ENCODE measurements at regions not wholly inside any gene's neighbourhood (a gene's known extent, or its start where the extent isn't known, plus 50 kb on each side); places are given as distances from the start of the nearest gene placed in this dataset.

- TF ChIP-seq SUZ12 (IDR thresholded peaks at IDR 0.05) (no peak), NFRKB (IDR thresholded peaks at IDR 0.05) (no peak), HDGF (IDR thresholded peaks at IDR 0.05; ENCODE audit: borderline replicate concordance) (no peak), FOXK2 (IDR thresholded peaks at IDR 0.05) (no peak), ELF4 (IDR thresholded peaks at IDR 0.05) (no peak), LEF1 (IDR thresholded peaks at IDR 0.05; ENCODE audit: borderline replicate concordance) (no peak), PKNOX1 (IDR thresholded peaks at IDR 0.05) (no peak), FOXA1 (IDR thresholded peaks at IDR 0.05) (no peak), FOXM1 (IDR thresholded peaks at IDR 0.05; ENCODE audit: borderline replicate concordance) (no peak), BHLHE40 (IDR thresholded peaks at IDR 0.05; ENCODE audit: borderline replicate concordance) (no peak)
- ChIA-PET CTCF (no interaction called here), POLR2A (no interaction called here)
- DNase-seq (ENCODE audit: extremely low spot score), result no peak
Observed at GRCh38 chr16:73433731-73434307, 385.9 kb upstream of the ZFHX3 start.

GRCh38 chr16:73432850-73433730, 385.2 kb upstream of the ZFHX3 start:
- CTCF ChIA-PET, result no interaction called here
- POLR2A ChIA-PET, result no interaction called here
- TF ChIP-seq FOXM1 (IDR thresholded peaks at IDR 0.05; ENCODE audit: borderline replicate concordance) (no peak), HDGF (IDR thresholded peaks at IDR 0.05; ENCODE audit: borderline replicate concordance) (no peak), CTBP1 (IDR thresholded peaks at IDR 0.05; ENCODE audit: borderline replicate concordance) (no peak), ZNF384 (IDR thresholded peaks at IDR 0.05) (no peak), SUZ12 (IDR thresholded peaks at IDR 0.05) (no peak), ELF4 (IDR thresholded peaks at IDR 0.05) (no peak), FOXK2 (IDR thresholded peaks at IDR 0.05) (no peak), BHLHE40 (IDR thresholded peaks at IDR 0.05; ENCODE audit: borderline replicate concordance) (no peak), FOXA1 (IDR thresholded peaks at IDR 0.05) (no peak), L3MBTL2 (conservative IDR thresholded peaks at IDR 0.05) (no peak), TARDBP (IDR thresholded peaks at IDR 0.05) (no peak), NFRKB (IDR thresholded peaks at IDR 0.05) (no peak), SP1 (IDR thresholded peaks at IDR 0.05) (no peak), ARNT (IDR thresholded peaks at IDR 0.05) (no peak)
- no peak for DNase-seq (ENCODE audit: extremely low spot score)

- CTCF ChIA-PET, result no interaction called here
- TF ChIP-seq FOXM1 (IDR thresholded peaks at IDR 0.05; ENCODE audit: borderline replicate concordance) (no peak), BHLHE40 (IDR thresholded peaks at IDR 0.05; ENCODE audit: borderline replicate concordance) (no peak), TARDBP (IDR thresholded peaks at IDR 0.05) (no peak), ZNF384 (IDR thresholded peaks at IDR 0.05) (no peak), SUZ12 (IDR thresholded peaks at IDR 0.05) (no peak), FOXK2 (IDR thresholded peaks at IDR 0.05) (no peak), SP1 (IDR thresholded peaks at IDR 0.05) (no peak), PKNOX1 (IDR thresholded peaks at IDR 0.05) (no peak), FOXA1 (IDR thresholded peaks at IDR 0.05) (no peak), ARNT (IDR thresholded peaks at IDR 0.05) (no peak), LEF1 (IDR thresholded peaks at IDR 0.05; ENCODE audit: borderline replicate concordance) (no peak), L3MBTL2 (conservative IDR thresholded peaks at IDR 0.05) (no peak), NFRKB (IDR thresholded peaks at IDR 0.05) (no peak), CTBP1 (IDR thresholded peaks at IDR 0.05; ENCODE audit: borderline replicate concordance) (no peak), ELF4 (IDR thresholded peaks at IDR 0.05) (no peak), HDGF (IDR thresholded peaks at IDR 0.05; ENCODE audit: borderline replicate concordance) (no peak)
- no peak for DNase-seq (ENCODE audit: extremely low spot score)
- POLR2A ChIA-PET, result no interaction called here
Observed at GRCh38 chr16:73430138-73430537, 382.2 kb upstream of the ZFHX3 start.

GRCh38 chr16:73428121-73428520, 380.2 kb upstream of the ZFHX3 start:
- no peak for TF ChIP-seq NFRKB (IDR thresholded peaks at IDR 0.05)
- POLR2A ChIA-PET, result no interaction called here
- CTCF ChIA-PET, result no interaction called here
- DNase-seq (ENCODE audit: extremely low spot score), result no peak

- no peak for TF ChIP-seq FOXK2 (IDR thresholded peaks at IDR 0.05)
- no peak for TF ChIP-seq CTBP1 (IDR thresholded peaks at IDR 0.05; ENCODE audit: borderline replicate concordance)
- TF ChIP-seq FOXM1 (IDR thresholded peaks at IDR 0.05; ENCODE audit: borderline replicate concordance), result no peak
- no peak for TF ChIP-seq PKNOX1 (IDR thresholded peaks at IDR 0.05)
- ChIA-PET POLR2A (no interaction called here), CTCF (no interaction called here)
- DNase-seq (ENCODE audit: extremely low spot score), result no peak
Observed at GRCh38 chr16:73427164-73427563, 379.2 kb upstream of the ZFHX3 start.

- DNase-seq (ENCODE audit: extremely low spot score), result no peak
- ChIA-PET CTCF (no interaction called here), POLR2A (no interaction called here)
- no peak for TF ChIP-seq HDGF (IDR thresholded peaks at IDR 0.05; ENCODE audit: borderline replicate concordance)
- no peak for TF ChIP-seq PKNOX1 (IDR thresholded peaks at IDR 0.05)
- TF ChIP-seq ELF4 (IDR thresholded peaks at IDR 0.05), result no peak
- no peak for TF ChIP-seq BHLHE40 (IDR thresholded peaks at IDR 0.05; ENCODE audit: borderline replicate concordance)
- no peak for TF ChIP-seq CTBP1 (IDR thresholded peaks at IDR 0.05; ENCODE audit: borderline replicate concordance)
Observed at GRCh38 chr16:73426433-73427160, 378.7 kb upstream of the ZFHX3 start.

Data from HEK293T (cell line).